ENCODE measurements at regions not wholly inside any gene's neighbourhood (a gene's known extent, or its start where the extent isn't known, plus 50 kb on each side); places are given as distances from the start of the nearest gene placed in this dataset.
A peak's percentile ranks its signal among the peaks of the same experiment; 100 is the strongest.

- ATAC-seq (no peak), DNase-seq (ENCODE audit: low spot score) (no peak)
Measured at GRCh38 chr9:107431461-107431860, 58.1 kb downstream of the KLF4 start.

- ATAC-seq: no peak
- no peak for DNase-seq (ENCODE audit: low spot score)
Measured at GRCh38 chr9:107430071-107430470, 59.5 kb downstream of the KLF4 start.

- ATAC-seq: no peak
Measured at GRCh38 chr9:107426126-107426525, 63.4 kb downstream of the KLF4 start.

GRCh38 chr9:107425101-107426025 lies 64.2 kb downstream of the KLF4 start:
- DNase-seq (ENCODE audit: low spot score) (peak; percentile 61), ATAC-seq (peak; percentile 92)

More at GRCh38 chr9:107426126-107426525, 63.4 kb downstream of the KLF4 start:
- DNase-seq (ENCODE audit: low spot score): no peak

GRCh38 chr9:107423540-107423939 lies 66.0 kb downstream of the KLF4 start:
- DNase-seq (ENCODE audit: low spot score) (no peak), ATAC-seq (no peak)

GRCh38 chr9:107422189-107423185 lies 67.1 kb downstream of the KLF4 start:
- peak; percentile 80 for ATAC-seq

GRCh38 chr9:107410420-107410819 lies 79.1 kb downstream of the KLF4 start:
- ATAC-seq (no peak), DNase-seq (ENCODE audit: low spot score) (no peak)

More at GRCh38 chr9:107422189-107423185, 67.1 kb downstream of the KLF4 start:
- DNase-seq (ENCODE audit: low spot score): peak; percentile 54

- ATAC-seq: no peak
- no peak for DNase-seq (ENCODE audit: low spot score)
Measured at GRCh38 chr9:107409581-107410389, 79.8 kb downstream of the KLF4 start.

GRCh38 chr9:107407675-107408074 lies 81.9 kb downstream of the KLF4 start:
- ATAC-seq (no peak), DNase-seq (ENCODE audit: low spot score) (no peak)

- ATAC-seq (no peak), DNase-seq (ENCODE audit: low spot score) (no peak)
Measured at GRCh38 chr9:107405511-107405910, 84.1 kb downstream of the KLF4 start.

GRCh38 chr9:107404736-107405135 lies 84.8 kb downstream of the KLF4 start:
- no peak for ATAC-seq
- DNase-seq (ENCODE audit: low spot score): no peak

GRCh38 chr9:107404161-107404560 lies 85.4 kb downstream of the KLF4 start:
- no peak for ATAC-seq
- DNase-seq (ENCODE audit: low spot score): no peak

GRCh38 chr9:107397076-107398044 lies 92.2 kb downstream of the KLF4 start:
- DNase-seq (ENCODE audit: low spot score) (peak; percentile 46), ATAC-seq (peak; percentile 94)

GRCh38 chr9:107394264-107394663 lies 95.3 kb downstream of the KLF4 start:
- ATAC-seq: no peak
- DNase-seq (ENCODE audit: low spot score): no peak

GRCh38 chr9:107390778-107391177 lies 98.8 kb downstream of the KLF4 start:
- DNase-seq (ENCODE audit: low spot score) (no peak), ATAC-seq (no peak)

- ATAC-seq: no peak
- DNase-seq (ENCODE audit: low spot score): no peak
Measured at GRCh38 chr9:107390279-107390678, 99.3 kb downstream of the KLF4 start.

- ATAC-seq (peak; percentile 87), DNase-seq (ENCODE audit: low spot score) (peak; percentile 75)
Measured at GRCh38 chr9:107389617-107390071, 99.9 kb downstream of the KLF4 start.

GRCh38 chr9:107388890-107389289 lies 100.7 kb downstream of the KLF4 start:
- no peak for ATAC-seq
- DNase-seq (ENCODE audit: low spot score): no peak

GRCh38 chr9:107387409-107387808 lies 102.2 kb downstream of the KLF4 start:
- DNase-seq (ENCODE audit: low spot score) (no peak), ATAC-seq (peak; percentile 62)

Measured in left lobe of liver (tissue), 2 donors.